HG02970 (cell line): ENCODE measurements at regions not wholly inside any gene's neighbourhood (a gene's known extent, or its start where the extent isn't known, plus 50 kb on each side); places are given as distances from the start of the nearest gene placed in this dataset.
"Not testable (repeated sequence)": the region's sequence is repeated elsewhere in the genome, so short reads cannot be mapped to it uniquely, and the experiment has no call there.

Experiments used
- ATAC-seq: cut with Tn5 transposase; IDR thresholded peaks from one replicate; pipeline ENCODE4 v1.9.1; 2021; ENCODE audit warnings: mild to moderate bottlenecking, moderate library complexity, moderate number of reproducible peaks; ENCODE audit not compliant: unreplicated experiment, low FRiP score

GRCh38 chr17:45645330-45645729 lies 138.8 kb upstream of the CRHR1 start:
- ATAC-seq = no peak

- ATAC-seq = no peak
Measured at GRCh38 chr17:45646288-45646988, 137.7 kb upstream of the CRHR1 start.

GRCh38 chr17:45648642-45649041 lies 135.5 kb upstream of the CRHR1 start:
- no peak for ATAC-seq

DNA sequence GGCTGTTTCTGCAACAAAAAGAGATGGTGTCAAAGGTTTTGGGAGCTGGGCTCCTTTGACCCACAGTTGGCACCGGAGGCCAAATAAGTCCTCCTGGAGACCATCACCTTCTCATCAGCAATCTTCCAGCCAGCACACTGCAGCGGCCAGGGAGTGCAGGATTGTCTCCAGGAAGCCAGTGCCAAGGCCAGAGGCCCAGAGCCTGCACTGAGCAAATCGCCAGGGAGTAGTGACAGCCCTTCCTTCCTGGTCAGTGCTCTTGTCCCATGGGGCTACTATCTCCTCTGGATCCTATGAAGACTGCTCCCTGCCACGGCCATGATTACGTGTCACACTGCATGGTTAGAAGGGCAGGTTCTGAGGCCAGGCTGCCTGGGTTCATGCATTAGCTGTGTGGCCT lies 134.3 kb upstream of the CRHR1 start:
- no peak for ATAC-seq

GRCh38 chr17:45650561-45650960 lies 133.6 kb upstream of the CRHR1 start:
- ATAC-seq = no peak

GRCh38 chr17:45651145-45651709 lies 132.9 kb upstream of the CRHR1 start:
- ATAC-seq = no peak

- no peak for ATAC-seq
Measured at GRCh38 chr17:45653616-45654015, 130.5 kb upstream of the CRHR1 start.

- no peak for ATAC-seq
Measured at GRCh38 chr17:45656527-45657181, 127.5 kb upstream of the CRHR1 start.

- no peak for ATAC-seq
Measured at GRCh38 chr17:45660474-45660873, 123.6 kb upstream of the CRHR1 start.

GRCh38 chr17:45662432-45662831 lies 121.7 kb upstream of the CRHR1 start:
- ATAC-seq = no peak

GRCh38 chr17:45663772-45664171 lies 120.3 kb upstream of the CRHR1 start:
- no peak for ATAC-seq

GRCh38 chr17:45664921-45665320 lies 119.2 kb upstream of the CRHR1 start:
- no peak for ATAC-seq

DNA sequence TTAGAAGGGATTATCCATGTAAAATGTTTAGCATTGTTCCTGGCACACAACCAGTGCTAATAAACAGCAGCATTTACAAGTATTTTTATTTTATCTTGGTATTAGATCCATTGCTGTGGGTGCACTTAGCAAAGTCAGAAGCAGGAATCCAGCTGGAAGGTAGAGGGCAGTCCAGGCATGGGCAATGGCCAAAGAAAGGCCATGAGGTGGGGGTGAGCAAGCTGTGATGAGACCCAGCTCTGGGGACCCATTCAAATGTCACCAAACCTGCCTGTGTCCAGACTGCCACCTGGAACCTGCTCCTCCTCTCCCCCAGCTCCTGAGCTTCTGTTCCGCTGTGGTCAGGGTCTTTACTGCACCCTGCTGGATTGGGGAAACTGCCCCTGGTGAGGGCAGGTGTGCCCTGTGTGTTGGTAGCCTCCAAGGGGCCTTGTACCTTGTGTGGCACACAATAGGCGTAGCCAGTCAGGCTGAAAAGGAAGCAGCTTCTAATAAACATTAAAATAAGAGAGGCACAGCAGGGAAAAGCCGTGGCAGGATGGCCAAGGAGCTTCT lies 118.0 kb upstream of the CRHR1 start:
- no peak for ATAC-seq

- ATAC-seq = no peak
Measured at GRCh38 chr17:45666641-45667040, 117.5 kb upstream of the CRHR1 start.

DNA sequence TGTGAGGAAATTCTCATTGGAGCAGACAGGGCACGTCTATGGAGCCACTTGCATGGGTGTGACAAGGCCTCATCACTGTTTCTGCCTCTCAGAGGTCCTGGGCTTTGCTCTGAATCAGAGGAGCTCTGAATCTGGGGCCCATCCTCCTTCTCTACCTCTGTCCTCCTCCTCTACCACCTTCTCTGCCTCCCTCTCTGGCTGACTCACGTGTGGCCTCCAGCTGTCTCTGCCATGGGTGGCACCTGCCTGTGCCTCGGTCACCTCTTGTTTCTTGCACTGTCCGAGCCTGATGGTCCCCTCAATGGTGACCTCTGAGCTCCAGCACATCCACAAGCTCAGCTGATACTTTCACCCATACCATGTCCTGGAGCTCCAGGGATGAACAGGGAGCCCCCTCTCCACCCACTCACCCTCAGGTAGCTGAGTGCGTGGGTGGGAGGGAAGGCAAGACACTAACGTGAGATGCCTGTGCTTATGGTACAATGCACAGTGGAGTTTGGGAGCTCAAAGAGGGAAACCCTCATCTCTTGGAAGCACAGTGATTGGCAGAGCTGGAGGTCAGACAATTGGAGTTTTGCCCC lies 116.4 kb upstream of the CRHR1 start:
- no peak for ATAC-seq

DNA sequence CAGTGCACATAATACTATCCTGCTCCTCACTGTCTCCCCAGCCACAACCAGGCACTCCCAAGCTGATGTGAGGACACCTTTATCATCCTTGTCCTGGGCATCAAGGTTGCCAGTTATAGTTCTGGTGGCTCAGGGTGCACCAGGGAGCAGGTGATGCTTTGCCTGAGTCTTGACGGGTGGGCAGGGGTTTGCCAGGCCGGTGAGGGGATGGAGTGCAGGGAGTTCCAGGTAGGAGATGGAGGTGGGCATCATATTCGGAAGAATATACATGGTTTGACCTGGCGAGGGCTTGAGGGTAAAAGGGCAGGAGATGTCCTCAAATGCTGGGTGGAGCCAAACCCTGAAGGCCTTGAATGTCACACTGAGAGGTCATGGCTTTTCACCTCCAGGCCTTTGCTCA lies 115.8 kb upstream of the CRHR1 start:
- ATAC-seq = no peak

DNA sequence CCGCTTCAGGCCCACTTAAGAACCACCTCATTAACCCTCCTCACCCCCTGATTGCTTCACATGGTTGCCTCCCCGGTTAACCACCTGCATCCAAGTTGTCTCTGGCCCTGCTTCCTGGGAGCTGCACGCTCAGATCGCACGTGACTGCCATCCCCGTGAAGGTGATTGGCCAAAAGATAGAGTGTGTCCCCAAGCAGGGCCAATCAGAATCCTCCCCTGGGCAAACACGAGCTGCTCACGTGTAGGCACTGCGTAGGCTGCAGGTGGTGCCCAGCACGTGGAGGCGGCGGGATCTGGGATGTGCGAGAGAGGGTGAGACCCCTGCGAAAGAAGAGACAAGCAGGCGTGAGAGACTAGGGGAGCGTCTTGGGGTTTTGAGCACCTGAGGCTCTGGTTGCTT lies 111.8 kb upstream of the CRHR1 start:
- ATAC-seq = no peak

- no peak for ATAC-seq
Measured at GRCh38 chr17:45672792-45673191, 111.3 kb upstream of the CRHR1 start.

DNA sequence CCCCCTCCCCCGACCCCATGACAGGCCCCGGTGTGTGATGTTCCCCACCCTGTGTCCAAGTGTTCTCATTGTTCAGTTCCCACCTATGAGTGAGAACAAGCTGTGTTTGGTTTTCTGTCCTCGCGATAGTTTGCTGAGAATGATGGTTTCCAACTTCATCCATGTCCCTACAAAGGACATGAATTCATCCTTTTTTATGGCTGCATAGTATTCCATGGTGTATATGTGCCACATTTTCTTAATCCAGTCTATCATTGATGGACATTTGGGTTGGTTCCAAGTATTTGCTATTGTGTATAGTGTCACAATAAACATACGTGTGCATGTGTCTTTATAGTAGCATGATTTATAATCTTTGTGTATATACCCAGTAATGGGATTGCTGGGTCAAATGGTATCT lies 110.4 kb upstream of the CRHR1 start:
- not testable (repeated sequence) for ATAC-seq

DNA sequence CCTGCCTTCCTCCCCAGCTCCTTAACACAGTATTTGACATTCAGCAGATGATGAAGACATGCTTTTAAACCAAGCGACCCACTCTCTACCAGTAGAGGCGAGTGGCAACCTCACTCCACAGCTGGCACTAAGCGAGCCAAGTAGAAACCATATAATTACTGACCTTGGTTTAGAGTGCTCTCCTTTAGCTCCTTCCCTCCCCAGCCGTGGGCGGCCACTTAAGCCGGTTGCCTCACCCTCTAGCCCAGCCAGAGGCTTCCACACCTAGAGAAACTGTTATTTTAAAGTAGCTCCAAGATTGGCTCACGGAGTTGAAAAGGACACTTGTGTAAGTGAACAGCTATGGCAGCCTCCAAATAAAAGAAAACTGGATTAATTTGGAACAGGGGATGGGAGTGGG lies 109.1 kb upstream of the CRHR1 start:
- ATAC-seq = no peak

DNA sequence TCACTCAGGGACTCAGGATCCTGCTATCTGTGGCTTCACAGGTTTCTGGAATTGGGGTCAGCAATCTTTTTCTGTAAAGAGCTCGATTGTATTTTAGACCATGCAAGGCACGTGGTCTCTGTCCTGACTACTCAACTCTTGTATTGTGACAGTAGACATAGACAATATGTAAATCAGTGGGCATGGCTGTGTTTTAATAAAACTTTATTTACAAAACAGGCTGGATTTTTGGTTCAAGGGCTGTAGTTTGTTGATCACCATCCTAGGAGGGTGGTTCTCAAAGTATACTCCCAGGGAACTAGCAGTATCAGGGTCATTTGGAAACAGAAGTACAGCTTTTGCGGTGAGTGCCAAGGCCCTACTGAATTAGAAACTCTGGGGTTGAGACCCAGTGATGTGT lies 108.2 kb upstream of the CRHR1 start:
- ATAC-seq = no peak
